ENCODE measurements at regions not wholly inside any gene's neighbourhood (a gene's known extent, or its start where the extent isn't known, plus 50 kb on each side); places are given as distances from the start of the nearest gene placed in this dataset.

DNA sequence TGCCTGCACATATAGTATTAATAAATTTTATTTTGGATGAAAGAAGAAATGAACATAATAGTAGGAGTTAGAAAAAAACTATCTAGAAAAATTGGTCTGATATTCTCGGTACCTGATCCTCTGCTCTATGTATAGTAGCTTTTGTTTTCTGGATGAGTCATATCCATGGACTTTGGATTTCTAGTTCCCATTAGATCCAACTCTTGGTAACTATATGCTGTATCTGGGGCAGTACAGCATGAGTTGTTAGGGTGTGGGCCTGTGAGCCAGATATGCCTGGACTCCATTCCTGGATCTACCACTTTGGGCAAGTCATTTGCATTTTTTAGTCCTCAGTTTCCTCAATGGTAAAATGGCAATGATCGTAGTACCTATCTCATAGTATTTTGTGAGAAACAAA lies 372.2 kb upstream of the PKN2 start:
- TF ChIP-seq EP300 (IDR thresholded peaks at IDR 0.05) (no peak), POLR2A (IDR thresholded peaks at IDR 0.05) (no peak)
- TF ChIP-seq, protein P1, sequence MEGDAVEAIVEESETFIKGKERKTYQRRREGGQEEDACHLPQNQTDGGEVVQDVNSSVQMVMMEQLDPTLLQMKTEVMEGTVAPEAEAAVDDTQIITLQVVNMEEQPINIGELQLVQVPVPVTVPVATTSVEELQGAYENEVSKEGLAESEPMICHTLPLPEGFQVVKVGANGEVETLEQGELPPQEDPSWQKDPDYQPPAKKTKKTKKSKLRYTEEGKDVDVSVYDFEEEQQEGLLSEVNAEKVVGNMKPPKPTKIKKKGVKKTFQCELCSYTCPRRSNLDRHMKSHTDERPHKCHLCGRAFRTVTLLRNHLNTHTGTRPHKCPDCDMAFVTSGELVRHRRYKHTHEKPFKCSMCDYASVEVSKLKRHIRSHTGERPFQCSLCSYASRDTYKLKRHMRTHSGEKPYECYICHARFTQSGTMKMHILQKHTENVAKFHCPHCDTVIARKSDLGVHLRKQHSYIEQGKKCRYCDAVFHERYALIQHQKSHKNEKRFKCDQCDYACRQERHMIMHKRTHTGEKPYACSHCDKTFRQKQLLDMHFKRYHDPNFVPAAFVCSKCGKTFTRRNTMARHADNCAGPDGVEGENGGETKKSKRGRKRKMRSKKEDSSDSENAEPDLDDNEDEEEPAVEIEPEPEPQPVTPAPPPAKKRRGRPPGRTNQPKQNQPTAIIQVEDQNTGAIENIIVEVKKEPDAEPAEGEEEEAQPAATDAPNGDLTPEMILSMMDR (IDR thresholded peaks at IDR 0.05), result no peak

Data from suprapubic skin (tissue), 3 donors.